DOHH2 (cell line): ENCODE measurements at regions not wholly inside any gene's neighbourhood (a gene's known extent, or its start where the extent isn't known, plus 50 kb on each side); places are given as distances from the start of the nearest gene placed in this dataset.

Experiments
- H3F3A ChIP-seq: fragments of 200-600 bp; sonication (generic), shearing (Covaris generic); 2 replicates; pipeline ENCODE4 v1.6.0; 2016; ENCODE audit warnings: antibody characterized with exemption, mild to moderate bottlenecking; ENCODE audit not compliant: control insufficient read depth, insufficient read depth
- H3K27ac ChIP-seq: fragments of 200-600 bp; sonication (generic); 2 replicates; pipeline ENCODE4 v1.5.1; 2014; ENCODE audit warnings: low read depth, mild to moderate bottlenecking, low read length, moderate library complexity
- H3K27me3 ChIP-seq: fragments of 200-600 bp; sonication (generic); 2 replicates; pipeline ENCODE4 v1.6.1; 2014; ENCODE audit warnings: mild to moderate bottlenecking, low read length, mixed read lengths; ENCODE audit not compliant: control insufficient read depth
- H3K36me3 ChIP-seq: fragments of 200-600 bp; sonication (generic); 2 replicates; pipeline ENCODE4 v1.6.1; 2014; ENCODE audit warnings: mild to moderate bottlenecking, low read length, moderate library complexity, mixed read lengths; ENCODE audit not compliant: control insufficient read depth
- H3K4me1 ChIP-seq: fragments of 200-600 bp; sonication (generic); 2 replicates; pipeline ENCODE4 v1.6.1; 2014; ENCODE audit warnings: mild to moderate bottlenecking, low read length, mixed read lengths; ENCODE audit not compliant: control insufficient read depth
- H3K4me2 ChIP-seq: fragments of 200-600 bp; sonication (generic); 2 replicates; pipeline ENCODE4 v1.6.0; 2014; ENCODE audit warnings: mild to moderate bottlenecking, low read length, moderate library complexity
- H3K4me3 ChIP-seq: fragments of 200-600 bp; sonication (generic); 2 replicates; pipeline ENCODE4 v1.5.1; 2014; ENCODE audit warnings: mild to moderate bottlenecking, low read length, mixed read lengths
- H3K79me2 ChIP-seq: fragments of 200-600 bp; sonication (generic); 2 replicates; pipeline ENCODE4 v1.6.1; 2014; ENCODE audit warnings: mild to moderate bottlenecking, low read length, mixed read lengths; ENCODE audit not compliant: control insufficient read depth
- H3K9me2 ChIP-seq: fragments of 200-600 bp; sonication (generic); replicated peaks from 2 replicates; pipeline ENCODE4 v1.6.1; 2014; ENCODE audit warnings: mild to moderate bottlenecking, low read length, mixed read lengths; ENCODE audit not compliant: control insufficient read depth
- H3K9me3 ChIP-seq: fragments of 200-600 bp; sonication (generic); 2 replicates; pipeline ENCODE4 v1.6.1; 2014; ENCODE audit warnings: antibody characterized with exemption, low read length, mixed read lengths; ENCODE audit not compliant: control insufficient read depth, insufficient read depth
- H4K20me1 ChIP-seq: fragments of 200-600 bp; sonication (generic); 2 replicates; pipeline ENCODE4 v1.6.0; 2014; ENCODE audit warnings: low read depth, mild to moderate bottlenecking, antibody characterized with exemption, low read length, moderate library complexity; ENCODE audit not compliant: control insufficient read depth, insufficient read depth
- EZH2phosphoT487 ChIP-seq: fragments of 200-600 bp; sonication (generic); IDR thresholded peaks from 2 replicates; pipeline ENCODE4 v1.6.1; 2017; ENCODE audit warnings: borderline replicate concordance, mild to moderate bottlenecking, antibody characterized with exemption, low read length, moderate library complexity, mixed read lengths
- TF ChIP-seq, protein P1 (sequence below): fragments of 200-600 bp; sonication (generic); IDR thresholded peaks from one replicate; pipeline ENCODE4 v1.5.1; 2014; ENCODE audit warnings: antibody characterized with exemption, mild to moderate bottlenecking, low read depth, low read length; ENCODE audit not compliant: poor library complexity, severe bottlenecking

GRCh38 chr4:3855646-3856045, 89.5 kb downstream of the ADRA2C start:
- no peaks in the 10 kb centered on the region for H3K9me3 ChIP-seq
- H3K4me3 ChIP-seq, result no peak overlapping the region
- H3K36me3 ChIP-seq, result no peaks in the 10 kb centered on the region
- no peaks in the 10 kb centered on the region for H3F3A ChIP-seq
- H3K9me2 ChIP-seq, result no peaks in the 10 kb centered on the region
- H3K79me2 ChIP-seq, result no peaks in the 10 kb centered on the region
- H3K27ac ChIP-seq, result no peak overlapping the region
- peaks cover 7% of the 10 kb centered on the region; the same call in 1 of the 2 replicates for H3K4me1 ChIP-seq
- H4K20me1 ChIP-seq, result no peaks in the 10 kb centered on the region
- TF ChIP-seq, protein P1, sequence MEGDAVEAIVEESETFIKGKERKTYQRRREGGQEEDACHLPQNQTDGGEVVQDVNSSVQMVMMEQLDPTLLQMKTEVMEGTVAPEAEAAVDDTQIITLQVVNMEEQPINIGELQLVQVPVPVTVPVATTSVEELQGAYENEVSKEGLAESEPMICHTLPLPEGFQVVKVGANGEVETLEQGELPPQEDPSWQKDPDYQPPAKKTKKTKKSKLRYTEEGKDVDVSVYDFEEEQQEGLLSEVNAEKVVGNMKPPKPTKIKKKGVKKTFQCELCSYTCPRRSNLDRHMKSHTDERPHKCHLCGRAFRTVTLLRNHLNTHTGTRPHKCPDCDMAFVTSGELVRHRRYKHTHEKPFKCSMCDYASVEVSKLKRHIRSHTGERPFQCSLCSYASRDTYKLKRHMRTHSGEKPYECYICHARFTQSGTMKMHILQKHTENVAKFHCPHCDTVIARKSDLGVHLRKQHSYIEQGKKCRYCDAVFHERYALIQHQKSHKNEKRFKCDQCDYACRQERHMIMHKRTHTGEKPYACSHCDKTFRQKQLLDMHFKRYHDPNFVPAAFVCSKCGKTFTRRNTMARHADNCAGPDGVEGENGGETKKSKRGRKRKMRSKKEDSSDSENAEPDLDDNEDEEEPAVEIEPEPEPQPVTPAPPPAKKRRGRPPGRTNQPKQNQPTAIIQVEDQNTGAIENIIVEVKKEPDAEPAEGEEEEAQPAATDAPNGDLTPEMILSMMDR, result no peak
- no peak for TF ChIP-seq EZH2phosphoT487
- peaks cover 10% of the 10 kb centered on the region; the same call in 1 of the 2 replicates for H3K27me3 ChIP-seq
- no peak overlapping the region for H3K4me2 ChIP-seq

DNA sequence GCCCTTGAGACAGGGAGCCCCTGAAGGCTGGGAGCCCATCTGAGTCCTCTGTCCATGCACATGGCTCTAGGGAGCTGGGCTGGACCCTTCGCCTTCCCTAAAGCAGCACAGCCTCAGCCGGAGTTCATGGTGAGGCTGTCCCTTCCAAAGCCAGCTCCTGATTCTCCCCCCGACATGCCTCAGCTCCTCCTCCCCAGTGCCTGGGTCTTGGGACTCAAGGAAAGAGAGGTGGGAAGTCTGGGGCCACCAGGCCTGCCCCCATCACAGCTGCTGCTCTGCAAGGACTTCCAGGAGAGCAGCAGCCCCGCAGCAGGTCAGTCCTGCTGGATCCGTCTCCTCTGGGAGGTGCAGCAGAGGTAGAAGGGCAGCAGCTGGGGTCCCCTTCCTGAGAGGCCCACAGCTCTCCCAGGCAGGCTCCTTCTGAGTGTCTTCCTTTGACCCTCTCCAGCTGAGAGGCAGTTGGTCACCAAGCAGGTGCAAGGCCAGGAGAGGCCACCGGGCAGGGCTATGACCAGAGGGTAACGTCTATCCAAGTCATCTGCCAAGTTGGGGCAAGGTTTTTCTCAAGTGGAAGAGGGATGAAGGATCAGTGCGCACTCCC, 90.5 kb downstream of the ADRA2C start:
- Histone ChIP-seq H3K36me3 (no peaks in the 10 kb centered on the region), H3K27ac (no peak overlapping the region), H3F3A (no peaks in the 10 kb centered on the region), H3K79me2 (no peaks in the 10 kb centered on the region), H3K9me3 (no peaks in the 10 kb centered on the region), H3K4me3 (no peak overlapping the region), H4K20me1 (no peaks in the 10 kb centered on the region), H3K9me2 (no peaks in the 10 kb centered on the region), H3K4me2 (no peak overlapping the region), H3K27me3 (peaks cover 10% of the 10 kb centered on the region; the same call in 1 of the 2 replicates), H3K4me1 (no peaks in the 10 kb centered on the region)
- TF ChIP-seq EZH2phosphoT487, result no peak
- TF ChIP-seq, protein P1, result no peak

GRCh38 chr4:3857269-3857926, 91.2 kb downstream of the ADRA2C start:
- TF ChIP-seq EZH2phosphoT487, result no peak
- TF ChIP-seq, protein P1, result no peak
- Histone ChIP-seq H3K4me3 (no peak overlapping the region), H3K4me1 (no peaks in the 10 kb centered on the region), H3K9me2 (no peaks in the 10 kb centered on the region), H3K9me3 (no peaks in the 10 kb centered on the region), H3K27ac (no peak overlapping the region), H3K4me2 (no peak overlapping the region), H4K20me1 (no peaks in the 10 kb centered on the region), H3K27me3 (peaks cover 10% of the 10 kb centered on the region; the same call in 1 of the 2 replicates), H3K36me3 (no peaks in the 10 kb centered on the region), H3F3A (no peaks in the 10 kb centered on the region), H3K79me2 (no peaks in the 10 kb centered on the region)
